Urinary bladder (tissue), 3 donors: ENCODE measurements at regions not wholly inside any gene's neighbourhood (a gene's known extent, or its start where the extent isn't known, plus 50 kb on each side); places are given as distances from the start of the nearest gene placed in this dataset.
"Not testable (repeated sequence)": the region's sequence is repeated elsewhere in the genome, so short reads cannot be mapped to it uniquely, and the experiment has no call there.

Source experiments
- DNase-seq: peaks from one replicate; pipeline ENCODE4 v3.0.0-alpha.2; 2015; ENCODE audit errors: extremely low spot score
- H3K27ac ChIP-seq: one replicate; pipeline ENCODE4 v1.5.1; 2013; ENCODE audit warnings: low read depth, mild to moderate bottlenecking, moderate library complexity
- H3K36me3 ChIP-seq: one replicate; pipeline ENCODE4 v1.6.1; 2013; ENCODE audit warnings: mild to moderate bottlenecking, moderate library complexity; ENCODE audit not compliant: insufficient read depth
- H3K4me1 ChIP-seq: one replicate; pipeline ENCODE4 v1.6.1; 2013; ENCODE audit warnings: mild to moderate bottlenecking, moderate library complexity; ENCODE audit not compliant: insufficient read depth
- H3K4me3 ChIP-seq: one replicate; pipeline ENCODE4 v1.5.1; 2013; ENCODE audit warnings: low read depth, low read length
- WGBS: extraction: QIAGEN DNeasy Blood & Tissue Kit; methylation state at CpG from one replicate; pipeline ENCODE4 v1.1.7; 2013; 5-methylcytosine and 5-hydroxymethylcytosine counted together
- donor health status: healthy with polysubstance abuse.
- donor health status: healthy.

DNA sequence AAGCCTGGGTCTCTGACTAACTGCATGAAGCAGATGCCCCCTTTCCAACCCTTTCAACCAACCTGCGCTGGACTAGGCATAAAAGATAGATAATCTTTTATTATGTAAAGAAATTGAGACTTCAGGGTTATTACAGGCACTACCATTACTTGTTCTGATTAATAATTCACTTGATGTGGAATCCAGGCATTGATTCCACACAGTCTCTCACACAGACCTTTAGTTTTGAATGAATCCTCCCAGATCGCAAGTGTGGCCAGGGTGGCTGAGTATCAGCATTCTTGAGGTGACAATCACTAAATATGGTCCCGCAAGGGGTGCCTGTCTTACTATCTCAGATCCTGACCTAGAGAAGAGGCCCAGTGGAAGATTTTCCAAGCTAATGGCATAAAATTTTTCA is 368.9 kb upstream of the ONECUT1 start:
- Histone ChIP-seq H3K36me3 (no peaks in the 10 kb centered on the region), H3K27ac (no peak overlapping the region), H3K4me3 (no peak overlapping the region), H3K4me1 (no peaks in the 10 kb centered on the region)
- 86% methylated on average over 3 of the region's 3 CpGs for WGBS
- DNase-seq, result no peak

- no peaks in the 10 kb centered on the region for H3K4me1 ChIP-seq
- no peak overlapping the region for H3K4me3 ChIP-seq
- H3K36me3 ChIP-seq, result no peaks in the 10 kb centered on the region
- DNase-seq, result no peak
- WGBS, result 66% methylated on average over 6 of the region's 6 CpGs
- H3K27ac ChIP-seq, result no peak overlapping the region
These were observed 343.2 kb upstream of the ONECUT1 start for GRCh38 chr15:53133255-53133850.

GRCh38 chr15:53130943-53131342 is 340.8 kb upstream of the ONECUT1 start:
- no peaks in the 10 kb centered on the region for H3K36me3 ChIP-seq
- no peak overlapping the region for H3K27ac ChIP-seq
- no peak for DNase-seq
- 95% methylated on average over 3 of the region's 3 CpGs for WGBS
- H3K4me1 ChIP-seq, result no peaks in the 10 kb centered on the region
- no peak overlapping the region for H3K4me3 ChIP-seq

- Histone ChIP-seq H3K4me1 (no peaks in the 10 kb centered on the region), H3K27ac (no peak overlapping the region), H3K36me3 (no peaks in the 10 kb centered on the region), H3K4me3 (no peak overlapping the region)
- DNase-seq, result no peak
- 40% methylated on average over 12 of the region's 12 CpGs for WGBS
These were observed 339.2 kb upstream of the ONECUT1 start for GRCh38 chr15:53129121-53129904.

DNA sequence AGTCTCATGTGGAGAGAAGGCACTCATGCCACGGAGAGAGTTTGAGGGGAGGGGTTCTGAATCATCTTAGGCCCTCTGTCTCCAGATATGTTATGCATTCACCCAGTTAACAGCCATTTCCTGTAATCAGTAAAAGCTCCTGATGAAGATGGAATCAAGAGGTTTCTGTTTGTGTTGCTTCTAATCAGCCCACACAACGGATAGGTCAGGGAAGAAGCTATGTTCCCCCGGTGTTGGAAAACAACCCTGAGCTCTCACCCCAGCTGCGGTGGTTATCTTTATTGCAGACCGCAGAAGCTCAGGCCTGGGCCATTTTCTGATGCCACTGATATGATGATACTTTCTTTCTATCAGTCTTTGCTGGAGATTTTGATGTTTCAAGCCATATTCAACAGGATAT is 338.5 kb upstream of the ONECUT1 start:
- no peak overlapping the region for H3K4me3 ChIP-seq
- no peak for DNase-seq
- H3K4me1 ChIP-seq, result no peaks in the 10 kb centered on the region
- H3K36me3 ChIP-seq, result no peaks in the 10 kb centered on the region
- WGBS, result 11% methylated on average over 5 of the region's 5 CpGs
- no peak overlapping the region for H3K27ac ChIP-seq

- 35% methylated on average over 4 of the region's 4 CpGs for WGBS
- Histone ChIP-seq H3K4me1 (no peaks in the 10 kb centered on the region), H3K27ac (no peak overlapping the region), H3K36me3 (no peaks in the 10 kb centered on the region), H3K4me3 (no peak overlapping the region)
- DNase-seq, result no peak
These were observed 336.0 kb upstream of the ONECUT1 start for GRCh38 chr15:53126144-53126543.

DNA sequence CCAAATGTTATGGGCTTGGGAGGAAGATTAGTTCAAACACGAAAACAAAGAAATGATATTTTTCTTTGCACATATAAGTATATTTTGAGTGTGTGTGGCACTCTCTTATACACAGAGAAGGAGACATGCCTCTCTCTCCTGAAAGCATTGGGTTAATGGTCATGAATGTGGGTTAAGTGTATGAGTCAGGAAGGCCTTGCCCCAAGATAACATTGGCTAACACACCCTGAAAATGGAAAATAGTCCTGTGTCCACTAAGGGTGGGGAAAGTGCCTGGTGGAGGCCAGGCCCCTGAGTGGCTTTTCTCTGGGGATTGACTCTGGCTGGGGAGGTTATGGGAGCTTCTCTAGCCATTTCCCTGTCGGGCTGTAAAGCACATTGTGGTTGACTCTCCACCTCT is 332.7 kb upstream of the ONECUT1 start:
- no peaks in the 10 kb centered on the region for H3K36me3 ChIP-seq
- no peak for DNase-seq
- no peak overlapping the region for H3K4me3 ChIP-seq
- no peak overlapping the region for H3K27ac ChIP-seq
- no peaks in the 10 kb centered on the region for H3K4me1 ChIP-seq
- 90% methylated on average over 2 of the region's 2 CpGs for WGBS

GRCh38 chr15:53116915-53117314 is 326.8 kb upstream of the ONECUT1 start:
- not testable (repeated sequence) for H3K4me3 ChIP-seq, H3K36me3 ChIP-seq, H3K27ac ChIP-seq, H3K4me1 ChIP-seq, DNase-seq

DNA sequence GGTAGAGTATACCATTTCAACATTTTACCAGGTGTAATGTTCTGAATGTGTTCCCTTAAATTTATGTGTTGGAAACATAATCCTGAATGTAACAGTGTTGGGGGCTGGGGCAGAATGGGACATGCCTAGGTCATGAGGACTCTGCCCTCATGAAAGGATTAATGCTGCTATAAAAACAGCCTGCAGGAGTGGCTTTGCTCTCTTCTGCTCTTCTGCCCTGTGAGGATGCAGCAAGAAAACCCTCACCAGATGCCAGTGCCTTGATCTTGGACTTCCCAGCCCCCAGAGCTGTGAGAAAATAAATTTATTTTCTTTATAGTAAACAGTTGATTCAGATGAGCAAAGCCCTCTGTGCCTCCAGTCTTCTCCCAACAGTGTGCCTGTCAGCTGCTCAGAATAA is 326.0 kb upstream of the ONECUT1 start:
- no peak for DNase-seq
- H3K36me3 ChIP-seq, result no peaks in the 10 kb centered on the region

DNA sequence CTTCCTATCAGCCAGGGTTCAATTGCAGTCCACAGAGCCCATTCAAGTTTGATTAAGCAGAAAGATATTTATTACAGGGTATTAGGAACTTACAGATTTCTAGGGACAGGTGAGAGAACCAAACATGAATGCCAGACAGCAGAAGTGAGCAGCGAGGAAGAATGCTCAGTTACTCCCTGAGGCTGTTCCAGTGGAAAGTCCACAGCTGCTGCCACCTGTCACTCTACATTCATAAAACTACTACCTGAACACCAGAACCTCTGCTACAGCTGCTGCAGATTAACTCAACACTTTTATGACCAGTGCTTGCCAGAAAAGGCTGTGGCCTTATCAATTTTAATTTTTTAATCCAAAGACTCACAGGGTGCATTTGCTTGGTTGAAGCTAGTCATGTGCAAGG is 325.4 kb upstream of the ONECUT1 start:
- 80% methylated on average over 1 of the region's 1 CpG for WGBS
- Histone ChIP-seq H3K36me3 (no peaks in the 10 kb centered on the region), H3K4me1 (no peaks in the 10 kb centered on the region), H3K27ac (no peak overlapping the region), H3K4me3 (no peak overlapping the region)
- no peak for DNase-seq

More for the DNA sequence above, 326.0 kb upstream of the ONECUT1 start:
- Histone ChIP-seq H3K27ac (no peak overlapping the region), H3K4me1 (no peaks in the 10 kb centered on the region), H3K4me3 (no peak overlapping the region)

DNA sequence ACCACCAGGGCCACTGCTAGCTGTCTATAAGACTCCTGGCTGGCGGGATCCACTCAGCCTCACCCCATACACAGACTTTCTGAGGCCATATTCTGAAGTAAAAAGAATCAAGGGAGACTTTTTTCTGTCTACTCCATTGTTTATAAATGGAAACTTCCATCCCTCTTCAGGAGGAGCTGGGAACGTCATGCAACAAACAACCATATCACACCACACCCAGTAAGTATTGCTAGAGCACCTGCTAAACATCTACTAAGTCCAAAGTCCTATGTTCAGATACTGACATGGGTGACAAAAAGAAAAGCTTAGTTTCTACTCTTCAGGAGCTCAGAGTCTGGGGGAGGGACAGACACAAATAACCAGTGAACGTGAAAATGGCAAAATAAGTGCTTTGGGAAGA is 324.8 kb upstream of the ONECUT1 start:
- WGBS, result 67% methylated on average over 3 of the region's 3 CpGs
- Histone ChIP-seq H3K36me3 (no peaks in the 10 kb centered on the region), H3K27ac (no peak overlapping the region), H3K4me1 (no peaks in the 10 kb centered on the region), H3K4me3 (no peak overlapping the region)
- DNase-seq, result no peak

GRCh38 chr15:53110999-53111398 is 320.9 kb upstream of the ONECUT1 start:
- no peak overlapping the region for H3K27ac ChIP-seq
- no peaks in the 10 kb centered on the region for H3K36me3 ChIP-seq
- no peaks in the 10 kb centered on the region for H3K4me1 ChIP-seq
- no peak overlapping the region for H3K4me3 ChIP-seq
- 22% methylated on average over 4 of the region's 4 CpGs for WGBS
- no peak for DNase-seq

DNA sequence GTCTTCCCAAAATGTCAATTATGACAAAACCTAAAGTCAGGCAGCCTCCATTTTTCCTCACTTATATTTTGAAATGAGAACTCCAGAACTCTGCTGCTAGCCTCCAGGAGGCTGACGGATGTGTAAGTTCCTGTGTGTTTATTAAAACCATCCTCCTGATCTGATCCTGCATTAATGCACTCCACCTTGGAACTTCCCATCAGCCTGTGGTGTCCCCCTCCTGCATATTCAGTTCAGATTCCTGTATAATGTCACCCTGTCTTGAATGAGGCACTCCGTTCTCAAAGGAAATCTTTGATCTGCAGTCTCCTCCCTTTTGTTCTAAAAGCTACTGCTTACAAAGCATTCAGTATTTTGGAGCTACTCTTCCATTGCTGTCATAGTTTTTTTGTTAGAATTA is 318.2 kb upstream of the ONECUT1 start:
- DNase-seq, result no peak
- 50% methylated on average over 2 of the region's 2 CpGs for WGBS
- Histone ChIP-seq H3K4me3 (no peak overlapping the region), H3K36me3 (no peaks in the 10 kb centered on the region), H3K4me1 (no peaks in the 10 kb centered on the region), H3K27ac (no peak overlapping the region)

DNA sequence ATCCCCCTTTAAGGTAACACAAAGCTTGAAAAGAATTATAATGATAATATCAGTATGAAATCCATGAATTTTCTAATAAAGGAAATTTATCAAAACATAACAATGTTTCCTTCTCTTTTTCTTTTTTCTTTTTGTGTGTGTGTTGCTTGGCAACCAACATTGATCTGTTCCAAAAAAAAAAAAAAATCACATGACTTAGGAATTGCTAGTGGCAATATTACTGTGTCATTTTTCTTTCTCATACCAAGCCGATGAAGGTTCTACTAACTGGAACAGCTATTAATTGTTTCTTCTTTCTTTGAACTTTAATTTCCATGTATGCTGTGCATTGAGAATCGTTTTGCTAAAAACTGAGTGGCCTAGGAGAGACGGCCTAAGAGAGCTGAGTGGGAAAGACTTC is 317.7 kb upstream of the ONECUT1 start:
- H3K4me3 ChIP-seq, result no peak overlapping the region
- H3K36me3 ChIP-seq, result no peaks in the 10 kb centered on the region
- H3K27ac ChIP-seq, result no peak overlapping the region
- 72% methylated on average over 3 of the region's 3 CpGs for WGBS
- no peak for DNase-seq
- H3K4me1 ChIP-seq, result no peaks in the 10 kb centered on the region
